ENCODE measurements at regions not wholly inside any gene's neighbourhood (a gene's known extent, or its start where the extent isn't known, plus 50 kb on each side); places are given as distances from the start of the nearest gene placed in this dataset.

DNA sequence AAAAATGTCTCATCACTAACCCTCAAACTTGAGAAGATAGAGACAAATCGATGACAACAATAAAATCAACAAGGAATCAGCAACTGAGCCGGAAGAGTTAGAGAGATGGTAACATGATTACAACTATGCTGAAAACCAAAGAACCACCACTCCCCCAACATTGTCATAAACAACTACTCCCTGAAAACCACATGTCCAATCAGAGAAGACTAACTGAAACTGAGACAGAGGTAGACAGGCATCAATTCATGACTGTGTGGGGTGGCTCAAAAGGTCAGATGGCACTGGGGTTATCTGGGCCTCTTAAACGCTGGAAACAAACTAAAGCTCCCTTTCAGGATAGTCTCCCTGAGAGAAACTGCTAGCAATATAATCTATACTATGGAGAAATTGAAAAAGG lies 488.8 kb downstream of the KCTD12 start:
- TF ChIP-seq ZNF384 (IDR thresholded peaks at IDR 0.05) = no peak
- no peak for TF ChIP-seq ARNT (IDR thresholded peaks at IDR 0.05)
- no peak for TF ChIP-seq CTBP1 (IDR thresholded peaks at IDR 0.05; ENCODE audit: borderline replicate concordance)
- TF ChIP-seq FOXM1 (IDR thresholded peaks at IDR 0.05; ENCODE audit: borderline replicate concordance) = no peak
- TF ChIP-seq, protein P1, sequence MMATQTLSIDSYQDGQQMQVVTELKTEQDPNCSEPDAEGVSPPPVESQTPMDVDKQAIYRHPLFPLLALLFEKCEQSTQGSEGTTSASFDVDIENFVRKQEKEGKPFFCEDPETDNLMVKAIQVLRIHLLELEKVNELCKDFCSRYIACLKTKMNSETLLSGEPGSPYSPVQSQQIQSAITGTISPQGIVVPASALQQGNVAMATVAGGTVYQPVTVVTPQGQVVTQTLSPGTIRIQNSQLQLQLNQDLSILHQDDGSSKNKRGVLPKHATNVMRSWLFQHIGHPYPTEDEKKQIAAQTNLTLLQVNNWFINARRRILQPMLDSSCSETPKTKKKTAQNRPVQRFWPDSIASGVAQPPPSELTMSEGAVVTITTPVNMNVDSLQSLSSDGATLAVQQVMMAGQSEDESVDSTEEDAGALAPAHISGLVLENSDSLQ (IDR thresholded peaks at IDR 0.05) = no peak
- no peak for TF ChIP-seq FOXK2 (IDR thresholded peaks at IDR 0.05)
- no peak for TF ChIP-seq SUZ12 (IDR thresholded peaks at IDR 0.05)

Measured in HEK293T (cell line).